Astrocyte of the spinal cord (primary cell): ENCODE measurements at regions not wholly inside any gene's neighbourhood (a gene's known extent, or its start where the extent isn't known, plus 50 kb on each side); places are given as distances from the start of the nearest gene placed in this dataset.

Source experiments
- DNase-seq: peaks from one replicate; pipeline ENCODE4 v3.0.0; 2011; ENCODE audit warnings: low read depth, low spot score
- H3K4me3 ChIP-seq: 2 replicates; pipeline ENCODE4 v1.5.1; 2011; ENCODE audit warnings: low read depth, mild to moderate bottlenecking, low read length, moderate library complexity
- in situ Hi-C: cut with HindIII; loops from 2 replicates; pipeline ENCODE4 v1.10.0; 2017; ENCODE audit warnings: low sequenced_read_pairs
- TF ChIP-seq, protein P1 (sequence below): IDR thresholded peaks from 2 replicates; pipeline ENCODE4 v1.5.1; 2012; ENCODE audit warnings: low read depth, mild to moderate bottlenecking, low read length, inconsistent platforms

- DNase-seq, result no peak
- H3K4me3 ChIP-seq, result no peak overlapping the region
- TF ChIP-seq, protein P1, sequence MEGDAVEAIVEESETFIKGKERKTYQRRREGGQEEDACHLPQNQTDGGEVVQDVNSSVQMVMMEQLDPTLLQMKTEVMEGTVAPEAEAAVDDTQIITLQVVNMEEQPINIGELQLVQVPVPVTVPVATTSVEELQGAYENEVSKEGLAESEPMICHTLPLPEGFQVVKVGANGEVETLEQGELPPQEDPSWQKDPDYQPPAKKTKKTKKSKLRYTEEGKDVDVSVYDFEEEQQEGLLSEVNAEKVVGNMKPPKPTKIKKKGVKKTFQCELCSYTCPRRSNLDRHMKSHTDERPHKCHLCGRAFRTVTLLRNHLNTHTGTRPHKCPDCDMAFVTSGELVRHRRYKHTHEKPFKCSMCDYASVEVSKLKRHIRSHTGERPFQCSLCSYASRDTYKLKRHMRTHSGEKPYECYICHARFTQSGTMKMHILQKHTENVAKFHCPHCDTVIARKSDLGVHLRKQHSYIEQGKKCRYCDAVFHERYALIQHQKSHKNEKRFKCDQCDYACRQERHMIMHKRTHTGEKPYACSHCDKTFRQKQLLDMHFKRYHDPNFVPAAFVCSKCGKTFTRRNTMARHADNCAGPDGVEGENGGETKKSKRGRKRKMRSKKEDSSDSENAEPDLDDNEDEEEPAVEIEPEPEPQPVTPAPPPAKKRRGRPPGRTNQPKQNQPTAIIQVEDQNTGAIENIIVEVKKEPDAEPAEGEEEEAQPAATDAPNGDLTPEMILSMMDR, result no peak
- in situ Hi-C loops, result no loop called here
Observed at GRCh38 chr5:57857696-57858095, 375.1 kb upstream of the ACTBL2 start.

- no peak for DNase-seq
- no peak overlapping the region for H3K4me3 ChIP-seq
- in situ Hi-C loops, result no loop called here
- TF ChIP-seq, protein P1, result no peak
Observed at GRCh38 chr5:57855831-57856230, 373.2 kb upstream of the ACTBL2 start.

DNA sequence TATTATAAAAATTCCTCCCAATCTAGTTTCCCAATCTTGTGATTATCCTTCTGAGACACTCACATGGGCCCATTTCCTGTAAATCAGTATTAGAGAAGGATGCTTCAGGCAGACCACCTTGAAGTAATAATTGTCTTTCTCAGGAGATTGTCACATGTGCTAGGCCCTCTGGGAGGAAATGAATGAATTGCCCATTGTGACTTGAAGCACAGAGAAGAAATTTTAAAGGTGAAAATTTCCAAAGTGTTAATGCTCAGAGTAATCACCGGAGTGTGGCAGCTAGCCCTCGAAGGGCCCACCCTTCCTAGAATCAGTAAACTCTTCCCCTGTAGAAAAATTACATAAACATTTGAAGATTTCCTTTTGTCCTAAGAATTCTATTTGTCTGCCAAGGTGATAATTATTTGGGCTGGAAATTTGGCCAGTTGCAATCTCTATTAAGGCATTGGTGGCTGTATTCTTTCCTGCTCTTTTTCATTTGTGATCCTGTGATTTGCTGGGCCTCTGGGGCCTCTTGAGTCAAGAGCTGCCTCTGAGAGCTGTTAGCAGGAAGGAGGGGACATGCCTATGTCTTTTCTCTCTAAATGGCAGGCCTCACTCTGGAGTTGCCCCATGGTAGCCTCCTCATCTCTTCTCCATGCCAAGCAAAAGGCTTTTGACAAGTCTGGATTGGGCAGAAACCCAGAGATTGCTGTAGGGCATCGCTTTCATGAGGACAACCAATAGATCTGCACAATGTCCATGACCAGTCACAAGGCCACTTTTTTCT, 371.5 kb upstream of the ACTBL2 start:
- DNase-seq, result no peak
- H3K4me3 ChIP-seq, result no peak overlapping the region
- TF ChIP-seq, protein P1, result no peak
- in situ Hi-C loops, result no loop called here

GRCh38 chr5:57850109-57850508, 367.5 kb upstream of the ACTBL2 start:
- no peak overlapping the region for H3K4me3 ChIP-seq

GRCh38 chr5:57845025-57845424, 362.4 kb upstream of the ACTBL2 start:
- H3K4me3 ChIP-seq, result no peak overlapping the region
- in situ Hi-C loops, result no loop called here
- TF ChIP-seq, protein P1, result no peak
- DNase-seq, result no peak

More at GRCh38 chr5:57850109-57850508, 367.5 kb upstream of the ACTBL2 start:
- TF ChIP-seq, protein P1, result no peak
- DNase-seq, result no peak
- in situ Hi-C loops, result no loop called here

DNA sequence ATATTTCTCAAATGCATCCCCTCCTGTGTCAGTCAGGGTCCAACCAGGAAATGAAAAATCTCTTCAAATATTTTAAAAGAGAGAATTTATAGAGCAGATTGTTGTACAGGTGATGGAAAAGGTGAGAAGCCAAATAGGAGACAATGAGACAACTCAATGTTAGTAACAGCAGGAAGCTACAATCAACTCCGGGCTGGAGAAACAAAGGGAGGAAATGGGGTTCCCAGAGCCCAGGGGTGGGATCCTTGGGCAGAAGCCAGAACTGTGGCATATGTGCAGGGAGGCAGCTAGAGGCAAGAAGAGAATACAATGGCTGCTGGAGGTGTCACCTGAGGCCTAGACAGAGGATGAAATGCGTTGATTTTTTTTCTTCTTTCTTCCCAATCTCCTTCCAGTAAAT, 361.8 kb upstream of the ACTBL2 start:
- TF ChIP-seq, protein P1, result no peak
- in situ Hi-C loops, result no loop called here
- H3K4me3 ChIP-seq, result no peak overlapping the region
- DNase-seq, result no peak

DNA sequence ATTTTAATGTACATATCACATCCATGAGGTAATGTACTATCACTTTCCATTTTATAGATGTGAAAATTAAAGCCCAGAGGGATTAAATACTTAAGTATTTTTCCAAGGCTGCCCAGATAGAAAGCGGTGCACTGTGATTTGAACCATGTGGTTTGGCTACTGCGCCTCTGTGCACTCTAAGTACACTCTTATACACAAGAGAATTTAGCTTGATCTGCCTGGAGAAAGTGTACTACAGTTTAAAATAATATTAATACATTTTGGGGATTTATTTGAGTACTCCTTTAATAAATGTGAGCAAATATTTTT, 360.4 kb upstream of the ACTBL2 start:
- TF ChIP-seq, protein P1, result no peak
- in situ Hi-C loops, result no loop called here
- no peak overlapping the region for H3K4me3 ChIP-seq
- no peak for DNase-seq
